Neural cell (in vitro differentiated cells): ENCODE measurements at regions not wholly inside any gene's neighbourhood (a gene's known extent, or its start where the extent isn't known, plus 50 kb on each side); places are given as distances from the start of the nearest gene placed in this dataset.

Experiments used
- H2AFZ ChIP-seq: fragments of 200-600, 300-800 bp; sonication (generic), shearing (Covaris generic); 2 replicates; pipeline ENCODE4 v1.6.0; 2014; ENCODE audit warnings: low read depth, mild to moderate bottlenecking, antibody characterized with exemption, low read length, moderate library complexity
- H3F3A ChIP-seq: fragments of 200-600 bp; shearing (Covaris generic); 2 replicates; pipeline ENCODE4 v1.6.1; 2016; ENCODE audit warnings: mild to moderate bottlenecking, moderate library complexity, mixed read lengths, antibody characterized with exemption, low read length; ENCODE audit not compliant: insufficient read depth, poor library complexity, severe bottlenecking
- H3K27ac ChIP-seq: fragments of 200-600, 300-800 bp; sonication (generic), shearing (Covaris generic); 2 replicates; pipeline ENCODE4 v1.5.1; 2014; ENCODE audit warnings: mild to moderate bottlenecking, low read length, moderate library complexity
- H3K27me3 ChIP-seq: fragments of 300-800, 200-600 bp; sonication (generic), shearing (Covaris generic); 2 replicates; pipeline ENCODE4 v1.6.0; 2014; ENCODE audit warnings: mild to moderate bottlenecking, low read depth, low read length, moderate library complexity; ENCODE audit not compliant: insufficient read depth
- H3K36me3 ChIP-seq: fragments of 300-800, 200-600 bp; sonication (generic), shearing (Covaris generic); 2 replicates; pipeline ENCODE4 v1.5.1; 2014; ENCODE audit warnings: mild to moderate bottlenecking, antibody characterized with exemption, low read length, moderate library complexity; ENCODE audit not compliant: insufficient read depth
- H3K4me2 ChIP-seq: fragments of 300-800, 200-600 bp; sonication (generic), shearing (Covaris generic); 2 replicates; pipeline ENCODE4 v1.6.0; 2014; ENCODE audit warnings: mild to moderate bottlenecking, low read length
- H3K4me3 ChIP-seq: fragments of 300-800, 200-600 bp; sonication (generic), shearing (Covaris generic); 2 replicates; pipeline ENCODE4 v1.5.1; 2014; ENCODE audit warnings: mild to moderate bottlenecking, low read length, moderate library complexity
- H3K79me2 ChIP-seq: fragments of 200-600 bp; shearing (Covaris generic); replicated peaks from 2 replicates; pipeline ENCODE4 v1.6.0; 2014; ENCODE audit warnings: mild to moderate bottlenecking, low read length, moderate library complexity; ENCODE audit not compliant: insufficient read depth
- H3K9ac ChIP-seq: fragments of 300-800, 200-600 bp; sonication (generic), shearing (Covaris generic); 2 replicates; pipeline ENCODE4 v1.6.1; 2016; ENCODE audit warnings: mild to moderate bottlenecking, low read length, mixed read lengths
- H3K9me2 ChIP-seq: fragments of 200-600 bp; shearing (Covaris generic); 2 replicates; pipeline ENCODE4 v1.6.1; 2016; ENCODE audit warnings: mild to moderate bottlenecking, low read length, mixed read lengths; ENCODE audit not compliant: insufficient read depth
- H3K9me3 ChIP-seq: fragments of 200-600, 300-800 bp; sonication (generic), shearing (Covaris generic); 2 replicates; pipeline ENCODE4 v1.6.1; 2016; ENCODE audit warnings: mild to moderate bottlenecking, mixed run types, low read length, moderate library complexity, mixed read lengths
- H4K20me1 ChIP-seq: fragments of 200-600 bp; shearing (Covaris generic); 2 replicates; pipeline ENCODE4 v1.6.1; 2016; ENCODE audit warnings: mild to moderate bottlenecking, mixed run types; ENCODE audit not compliant: insufficient read depth
- CTCF ChIP-seq: fragments of 450-650 bp; IDR thresholded peaks from 2 replicates; pipeline ENCODE4 v1.5.1; 2014; ENCODE audit warnings: antibody characterized with exemption, mild to moderate bottlenecking, moderate library complexity; ENCODE audit not compliant: poor library complexity, severe bottlenecking
- EZH2 ChIP-seq: fragments of 200-600, 300-800 bp; shearing (Covaris generic), sonication (generic); IDR thresholded peaks from 2 replicates; pipeline ENCODE4 v1.6.1; 2014; ENCODE audit warnings: antibody characterized with exemption, low read length, borderline replicate concordance, mild to moderate bottlenecking; ENCODE audit not compliant: insufficient read depth, poor library complexity, severe bottlenecking
- MXI1 ChIP-seq: fragments of 450-650 bp; conservative IDR thresholded peaks from 2 replicates; pipeline ENCODE4 v1.6.1; 2014; ENCODE audit warnings: antibody characterized with exemption, mild to moderate bottlenecking; ENCODE audit not compliant: poor library complexity, severe bottlenecking
- POLR2AphosphoS5 ChIP-seq: IDR thresholded peaks from 2 replicates; pipeline ENCODE4 v1.6.1; 2012
- RAD21 ChIP-seq: fragments of 450-650 bp; conservative IDR thresholded peaks from 2 replicates; pipeline ENCODE4 v1.6.1; 2014; ENCODE audit warnings: antibody characterized with exemption, mild to moderate bottlenecking, moderate library complexity
- REST ChIP-seq: IDR thresholded peaks from 2 replicates; pipeline ENCODE4 v1.6.1; 2012; ENCODE audit warnings: borderline replicate concordance
- SMC3 ChIP-seq: fragments of 450-650 bp; conservative IDR thresholded peaks from 2 replicates; pipeline ENCODE4 v1.6.1; 2014; ENCODE audit warnings: antibody characterized with exemption, mild to moderate bottlenecking, moderate library complexity; ENCODE audit not compliant: poor library complexity
- TAF1 ChIP-seq: IDR thresholded peaks from 2 replicates; pipeline ENCODE4 v1.6.1; 2012; ENCODE audit warnings: low read depth

GRCh38 chr6:20279051-20279450 lies 66.8 kb upstream of the MBOAT1 start:
- Histone ChIP-seq H3K4me2 (no peak overlapping the region), H3K9me3 (no peaks in the 10 kb centered on the region), H3K27ac (no peak overlapping the region), H2AFZ (no peak overlapping the region), H3F3A (no peaks in the 10 kb centered on the region), H3K9ac (no peak overlapping the region), H3K4me3 (no peak overlapping the region), H3K9me2 (no peaks in the 10 kb centered on the region), H3K79me2 (no peaks in the 10 kb centered on the region), H4K20me1 (no peaks in the 10 kb centered on the region), H3K27me3 (no peaks in the 10 kb centered on the region), H3K36me3 (no peaks in the 10 kb centered on the region)
- TF ChIP-seq REST (no peak), EZH2 (no peak), SMC3 (no peak), RAD21 (no peak), TAF1 (no peak)

- Histone ChIP-seq H2AFZ (no peak overlapping the region), H3K9me3 (no peaks in the 10 kb centered on the region), H3K27ac (no peak overlapping the region), H3K4me2 (no peak overlapping the region), H3K36me3 (no peaks in the 10 kb centered on the region), H3K9ac (no peak overlapping the region), H4K20me1 (no peaks in the 10 kb centered on the region), H3F3A (no peaks in the 10 kb centered on the region), H3K27me3 (no peaks in the 10 kb centered on the region), H3K4me3 (no peak overlapping the region), H3K9me2 (no peaks in the 10 kb centered on the region), H3K79me2 (no peaks in the 10 kb centered on the region)
- TF ChIP-seq MXI1, result no peak
- no peak for TF ChIP-seq RAD21
- TF ChIP-seq SMC3, result no peak
- no peak for TF ChIP-seq EZH2
- no peak for TF ChIP-seq POLR2AphosphoS5
- TF ChIP-seq CTCF, result no peak
Measured at GRCh38 chr6:20279608-20280287, 67.5 kb upstream of the MBOAT1 start.

- no peaks in the 10 kb centered on the region for H3K9me3 ChIP-seq
- no peak overlapping the region for H3K27ac ChIP-seq
- H3K9ac ChIP-seq, result no peak overlapping the region
- H3K27me3 ChIP-seq, result no peaks in the 10 kb centered on the region
- no peaks in the 10 kb centered on the region for H3F3A ChIP-seq
- H3K4me3 ChIP-seq, result no peak overlapping the region
- TF ChIP-seq SMC3, result no peak
- H3K79me2 ChIP-seq, result no peaks in the 10 kb centered on the region
- H3K9me2 ChIP-seq, result no peaks in the 10 kb centered on the region
- no peaks in the 10 kb centered on the region for H4K20me1 ChIP-seq
- H3K36me3 ChIP-seq, result no peaks in the 10 kb centered on the region
- H3K4me2 ChIP-seq, result no peak overlapping the region
- H2AFZ ChIP-seq, result no peak overlapping the region
Measured at GRCh38 chr6:20280288-20280621, 68.0 kb upstream of the MBOAT1 start.
